NCI-H1417 (cell line): ENCODE measurements at regions not wholly inside any gene's neighbourhood (a gene's known extent, or its start where the extent isn't known, plus 50 kb on each side); places are given as distances from the start of the nearest gene placed in this dataset.
"Not testable (repeated sequence)": the region's sequence is repeated elsewhere in the genome, so short reads cannot be mapped to it uniquely, and the experiment has no call there.

Source experiments
- DNase-seq, 3 experiments: peaks; one replicate each; lab custom pipeline; 2025; lab: John Stamatoyannopoulos, UW

DNA sequence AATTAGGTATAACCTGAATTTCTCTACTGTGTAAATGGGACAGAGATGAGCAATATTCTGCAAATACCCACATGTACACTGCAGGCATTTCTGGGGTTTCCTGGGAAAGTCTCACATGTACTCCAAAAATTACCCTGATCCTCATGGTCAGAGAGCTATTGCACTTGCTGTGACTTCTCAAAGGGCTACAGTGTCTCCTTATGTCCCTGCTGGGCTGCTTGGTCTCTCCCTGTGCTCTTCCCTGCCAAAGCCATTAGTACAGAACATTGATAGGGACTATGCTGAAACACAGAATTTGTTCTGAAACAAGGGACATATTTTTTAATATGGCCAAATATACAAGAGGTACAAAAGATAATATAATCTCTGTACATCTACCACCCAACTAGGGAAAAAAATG, 924.4 kb upstream of the NXPH2 start:
- DNase-seq: no peak

DNA sequence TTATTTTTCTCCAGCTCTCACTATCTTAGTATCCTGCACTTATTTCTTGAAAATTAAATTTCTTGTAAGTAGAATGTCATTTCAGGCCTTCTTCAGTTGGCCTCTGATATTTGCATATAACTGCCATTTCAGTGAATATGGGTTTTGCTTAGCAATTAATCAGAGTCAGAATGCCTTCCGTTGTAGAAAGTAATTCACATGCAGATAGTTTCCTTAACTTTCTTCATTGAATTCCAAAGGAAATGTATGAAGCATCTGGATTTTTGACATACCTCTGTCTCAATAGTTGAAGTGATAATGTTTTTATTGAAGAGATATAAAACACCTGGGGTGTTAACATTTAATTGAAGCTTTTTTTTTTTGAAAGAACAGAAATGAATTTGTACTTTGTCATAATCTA, 914.1 kb upstream of the NXPH2 start:
- DNase-seq: no peak

DNA sequence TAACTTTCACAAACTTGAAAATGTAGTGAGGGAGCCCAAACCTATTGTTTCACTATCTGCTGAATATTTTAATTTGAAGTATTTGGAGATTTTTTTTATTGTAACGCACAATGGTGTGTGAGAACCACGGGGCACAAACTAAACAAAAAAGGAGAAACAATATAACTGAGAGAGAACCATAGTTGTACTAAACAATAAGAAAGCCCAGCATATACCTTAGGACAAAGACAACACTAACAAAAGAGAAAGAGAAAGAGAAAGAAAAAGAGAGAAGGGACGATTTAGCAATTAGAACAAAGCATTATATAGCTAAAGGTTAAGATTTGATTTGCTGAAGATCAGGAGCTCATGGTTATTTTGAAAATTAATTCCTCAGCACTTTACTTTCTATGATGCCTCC, 906.0 kb upstream of the NXPH2 start:
- DNase-seq: no peak

DNA sequence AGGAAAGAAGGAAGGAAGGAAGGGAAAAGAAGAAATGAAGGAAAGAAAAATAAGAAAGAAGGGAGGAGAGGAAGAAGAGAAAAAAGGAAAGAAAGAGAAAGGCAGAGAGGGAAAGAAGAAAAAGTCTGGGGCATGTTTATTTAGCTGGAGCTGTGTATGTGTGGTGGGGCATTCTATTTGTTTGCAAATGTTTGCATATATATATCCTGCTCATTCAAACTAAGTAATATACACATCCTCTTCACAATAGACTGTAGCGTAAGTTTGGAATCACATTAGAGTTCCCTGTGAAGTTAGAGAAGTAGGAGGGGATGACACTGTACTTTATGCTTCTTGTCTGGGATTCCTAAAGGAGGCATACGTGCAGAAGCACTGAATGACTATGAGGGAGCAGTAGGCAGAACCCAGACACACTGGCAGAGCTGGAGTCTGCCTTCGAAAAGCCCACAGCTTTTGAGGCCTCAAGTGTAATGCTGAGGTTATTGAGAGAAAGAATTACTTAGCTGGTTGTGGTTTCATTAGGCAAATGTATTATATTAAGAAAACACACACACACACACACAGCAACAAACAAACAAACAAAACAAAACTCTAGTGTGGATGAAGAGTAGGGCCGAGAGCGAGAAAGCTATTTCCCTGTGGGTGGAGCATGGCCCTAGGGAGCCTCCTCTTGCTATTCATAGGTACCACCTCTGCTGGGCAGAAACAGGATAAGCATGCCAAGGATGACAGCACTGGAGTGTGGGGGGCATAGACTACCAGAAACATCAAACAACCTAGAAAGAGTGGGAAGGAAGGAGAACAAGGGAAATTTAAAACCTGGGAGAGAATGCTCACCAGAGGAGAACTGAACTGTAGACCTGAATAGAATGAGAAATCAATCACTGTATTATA, 905.1 kb upstream of the NXPH2 start:
- DNase-seq: no peak

DNA sequence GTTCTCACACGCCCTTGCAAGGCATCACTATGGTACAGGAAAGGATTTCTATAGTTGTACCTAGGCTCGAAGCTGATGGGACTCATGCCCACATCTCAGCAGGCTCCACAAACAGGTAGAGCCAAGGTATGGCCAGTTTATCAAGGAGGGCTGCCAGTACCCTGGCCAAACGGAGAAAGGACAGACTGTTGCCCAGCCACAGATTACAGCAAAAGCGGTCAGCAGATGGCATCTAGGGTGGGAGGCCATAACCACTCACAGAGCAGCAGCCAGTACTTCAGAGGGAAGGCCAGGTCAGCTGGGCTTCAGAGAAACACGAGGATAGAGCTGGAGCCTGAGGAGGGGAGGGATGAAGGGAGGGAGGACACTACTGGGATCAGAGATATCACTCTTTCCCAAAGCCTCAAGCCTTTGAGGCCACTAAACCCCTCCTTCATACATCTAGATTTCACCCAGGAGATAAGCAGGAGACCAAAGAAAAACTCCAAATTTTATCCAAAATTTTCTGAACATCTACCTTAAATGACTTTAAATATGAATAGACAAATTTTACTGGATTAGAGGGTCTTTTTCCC, 904.2 kb upstream of the NXPH2 start:
- no peak for DNase-seq

DNA sequence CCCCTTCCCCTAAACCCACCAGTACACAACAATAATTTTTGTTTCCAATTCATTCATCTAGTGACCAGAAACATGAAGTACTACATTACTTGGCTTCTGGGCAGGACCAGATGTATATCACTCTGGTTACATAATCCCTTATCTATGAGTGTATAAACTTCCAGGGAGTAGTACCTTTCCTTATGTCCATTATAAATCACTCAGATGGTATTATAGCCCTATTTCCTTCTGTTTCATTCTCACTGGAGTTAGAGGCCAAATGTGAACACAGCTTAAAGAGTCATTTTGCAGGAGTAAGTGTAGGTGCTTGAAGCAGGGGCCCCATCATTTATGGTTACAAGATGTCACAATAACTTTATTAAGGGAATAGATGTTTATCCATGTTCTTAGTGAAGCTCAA, 894.4 kb upstream of the NXPH2 start:
- no peak for DNase-seq

DNA sequence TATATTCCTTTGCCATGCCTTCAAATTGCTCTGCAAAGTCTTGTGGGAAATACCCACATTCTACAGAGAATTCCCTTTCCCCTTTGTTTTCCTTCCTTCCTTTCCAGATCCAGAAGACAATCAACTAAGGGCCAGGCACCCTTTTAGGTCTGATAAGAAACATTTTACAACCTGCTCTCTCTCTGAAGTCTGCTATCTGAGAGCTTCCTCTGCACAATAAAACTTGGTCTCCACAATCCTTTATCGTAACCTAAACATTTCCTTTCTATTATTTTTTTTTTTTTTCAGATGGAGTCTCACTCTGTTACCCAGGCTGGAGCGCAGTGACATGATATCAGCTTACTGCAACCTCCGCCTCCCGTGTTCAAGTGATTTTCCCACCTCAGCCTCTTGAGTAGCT, 893.3 kb upstream of the NXPH2 start:
- DNase-seq: not testable (repeated sequence)

DNA sequence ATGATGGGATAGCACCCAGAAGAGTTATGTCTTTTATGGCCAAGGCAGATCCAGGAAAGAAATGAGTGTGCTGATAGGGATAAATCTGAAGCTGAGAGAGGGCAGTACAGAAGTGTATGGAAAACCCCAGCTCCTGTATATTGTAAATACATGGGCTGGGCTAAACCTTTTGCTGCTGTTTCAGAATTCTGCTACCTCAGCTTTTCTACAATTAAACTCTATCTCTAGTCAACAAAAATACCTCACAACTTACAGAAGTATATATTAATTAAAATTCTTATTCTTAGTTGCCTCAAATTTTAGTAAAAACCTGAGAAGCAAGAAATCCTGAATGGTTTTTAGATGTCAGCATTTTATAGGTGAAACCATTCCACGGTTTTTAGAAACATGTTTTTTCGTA, 889.5 kb upstream of the NXPH2 start:
- no peak for DNase-seq

DNA sequence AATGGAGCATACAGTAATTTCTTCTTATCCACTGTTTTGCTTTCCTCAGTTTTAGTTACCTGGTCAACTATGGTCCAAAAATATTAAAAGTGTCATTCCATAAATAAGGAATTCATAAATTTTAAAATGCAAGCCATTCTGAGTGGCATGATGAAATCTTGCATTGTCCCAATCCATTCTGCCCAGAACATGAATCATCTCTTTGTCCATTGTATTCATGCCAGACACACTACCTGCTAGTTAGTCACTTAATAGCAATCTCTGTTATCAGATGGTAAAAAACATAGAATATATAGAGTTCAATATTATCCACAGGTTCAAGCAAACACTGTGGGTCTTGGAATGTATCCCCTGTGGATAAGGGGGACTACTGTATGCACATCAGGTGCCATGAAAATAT, 872.2 kb upstream of the NXPH2 start:
- DNase-seq: no peak

DNA sequence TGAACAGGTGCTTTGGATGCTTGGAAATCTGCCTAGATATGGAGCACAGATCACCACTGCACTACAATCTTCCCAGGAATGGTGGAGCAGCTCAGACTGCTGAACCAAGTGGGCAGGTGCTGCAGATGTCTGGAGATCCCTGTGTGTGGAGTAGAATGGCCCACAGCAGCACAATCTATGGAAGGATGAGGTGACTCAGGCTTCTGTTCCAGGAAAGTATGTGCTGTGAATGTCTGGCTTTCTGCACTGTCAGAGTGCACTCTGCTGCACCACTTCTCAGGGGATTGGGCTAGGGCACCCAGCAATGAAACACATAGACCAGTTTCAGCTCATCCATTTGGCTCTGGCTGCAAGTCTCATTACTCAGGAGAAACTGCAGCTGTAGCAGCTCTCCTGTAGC, 865.4 kb upstream of the NXPH2 start:
- no peak for DNase-seq

DNA sequence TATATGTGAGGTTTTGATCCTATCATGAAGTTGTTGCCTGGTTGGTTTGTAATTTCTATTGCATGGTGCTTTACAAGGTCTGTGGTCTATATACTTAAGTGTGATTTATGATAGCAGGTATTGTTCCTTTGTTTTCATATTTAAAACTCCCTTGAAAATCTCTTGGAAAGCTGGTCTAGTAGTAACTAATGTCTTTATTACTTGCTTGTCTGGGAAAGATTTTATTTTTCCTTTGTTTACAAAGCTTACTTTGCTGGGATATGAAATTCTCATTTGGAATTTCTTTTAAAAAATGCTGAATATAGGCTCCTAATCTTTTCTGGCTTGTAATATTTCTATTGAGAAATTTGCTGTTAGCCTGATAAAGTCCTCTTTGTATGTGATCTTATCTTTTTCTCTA, 862.9 kb upstream of the NXPH2 start:
- no peak for DNase-seq

DNA sequence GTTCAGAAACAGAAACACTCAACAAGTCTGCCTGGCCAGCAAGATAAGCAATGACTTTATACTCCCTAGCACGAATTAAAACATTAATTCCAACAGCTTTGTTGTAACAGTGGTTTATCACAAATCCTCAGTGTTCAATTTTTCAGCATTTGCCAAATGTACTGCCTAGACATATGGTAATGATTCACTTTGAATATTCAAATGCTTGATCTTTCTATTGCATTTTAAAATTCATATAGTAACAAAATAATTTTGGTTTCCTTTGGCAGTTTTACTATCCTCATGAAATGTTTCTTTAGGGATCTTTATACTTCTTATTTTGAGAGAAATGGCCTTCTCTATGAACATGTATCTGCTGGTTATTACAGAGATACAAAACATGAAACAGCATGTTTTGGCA, 851.8 kb upstream of the NXPH2 start:
- DNase-seq: no peak

DNA sequence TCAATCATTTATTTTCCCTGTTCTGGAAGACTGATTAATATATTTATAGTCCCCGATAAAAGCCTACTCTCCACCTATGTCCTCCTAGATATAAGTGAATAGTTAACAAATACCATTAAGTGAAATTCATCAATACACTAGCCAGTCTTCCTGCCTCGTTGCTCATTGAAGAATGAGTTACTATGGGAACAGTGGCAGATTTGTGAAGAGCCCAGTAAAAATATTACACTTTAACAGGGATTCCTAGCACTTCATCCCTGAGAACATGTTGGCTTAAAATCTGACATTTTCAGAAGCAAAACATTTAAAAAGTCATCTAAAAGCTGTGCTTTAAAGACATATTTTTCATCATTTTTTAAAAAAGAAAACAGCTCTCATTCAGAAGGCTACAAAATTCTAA, 848.7 kb upstream of the NXPH2 start:
- DNase-seq: no peak

DNA sequence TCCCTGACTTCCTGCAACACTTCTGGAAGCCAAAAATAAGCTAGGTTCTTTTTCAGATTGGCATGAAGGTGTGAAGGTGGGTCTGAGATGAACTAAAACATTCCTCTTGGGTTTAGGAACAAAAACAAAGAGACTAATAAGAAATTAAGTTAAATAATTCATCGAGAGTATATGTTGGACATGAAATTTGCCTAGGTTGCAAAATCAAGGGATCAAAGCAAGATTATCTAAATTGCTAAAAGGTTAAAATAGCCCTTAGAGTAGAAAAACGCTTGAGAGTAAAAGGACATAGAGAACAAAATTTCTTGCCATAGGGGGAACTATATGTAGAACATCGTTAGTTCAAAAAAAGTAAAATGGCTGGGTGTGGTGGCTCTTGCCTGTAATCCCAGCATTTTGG, 845.9 kb upstream of the NXPH2 start:
- no peak for DNase-seq

DNA sequence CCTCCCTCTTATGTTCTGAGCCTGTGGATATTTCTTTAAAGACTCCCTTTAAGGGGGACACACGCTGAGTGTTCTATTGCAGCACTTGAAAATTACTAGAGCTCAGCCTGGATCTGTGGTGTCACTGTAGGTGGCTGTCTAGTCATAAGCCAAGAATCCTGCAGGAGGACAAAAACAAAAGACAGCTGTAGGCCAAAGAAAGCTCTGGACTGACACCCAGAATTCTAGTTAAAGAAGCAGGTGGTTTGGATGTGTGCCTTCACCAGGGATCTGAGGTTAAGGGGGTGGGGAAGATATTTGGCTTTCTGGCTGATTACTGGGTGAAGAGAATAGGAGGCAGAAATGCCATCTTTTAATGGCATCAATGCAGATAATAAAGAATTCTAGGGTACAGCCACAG, 842.5 kb upstream of the NXPH2 start:
- DNase-seq: no peak

DNA sequence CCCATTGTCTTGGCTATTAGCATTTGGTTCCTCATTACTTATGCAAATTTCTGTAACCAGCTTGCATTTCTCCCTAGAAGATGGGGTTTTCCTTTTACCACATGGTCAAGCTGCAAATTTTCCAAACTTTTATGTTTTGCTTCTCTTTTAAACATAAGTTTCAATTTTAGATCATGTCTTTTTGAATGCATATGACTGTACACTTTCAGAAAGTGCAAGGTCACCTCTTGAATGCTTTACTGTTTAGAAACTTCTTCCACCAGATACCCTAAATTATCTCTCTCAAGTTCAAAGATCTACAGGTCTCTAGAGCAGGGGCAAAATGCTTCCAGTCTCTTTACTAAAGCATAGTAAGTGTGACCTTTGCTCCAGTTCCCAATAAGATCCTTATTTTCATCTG, 837.6 kb upstream of the NXPH2 start:
- no peak for DNase-seq

DNA sequence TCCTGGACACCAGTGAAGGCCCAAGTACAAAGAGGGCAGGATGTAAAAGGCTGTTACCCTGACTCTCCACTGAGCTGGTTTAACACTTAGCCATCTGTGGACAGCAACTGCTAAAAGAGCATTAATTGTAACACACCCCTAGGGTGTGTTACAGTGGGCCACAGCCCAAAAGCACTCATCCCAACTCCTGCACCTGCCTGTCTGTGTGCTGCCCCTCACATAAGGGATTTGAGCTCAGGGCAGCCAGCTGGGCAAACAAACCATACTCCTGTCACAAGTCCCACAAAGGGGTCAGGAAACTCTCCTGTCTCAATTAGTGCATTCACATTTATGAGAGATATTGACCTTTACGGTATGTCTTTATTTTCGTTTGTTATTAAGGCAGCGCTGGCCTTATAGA, 833.1 kb upstream of the NXPH2 start:
- peak in 2 of 3 experiments; percentile 46 to 88 for DNase-seq

DNA sequence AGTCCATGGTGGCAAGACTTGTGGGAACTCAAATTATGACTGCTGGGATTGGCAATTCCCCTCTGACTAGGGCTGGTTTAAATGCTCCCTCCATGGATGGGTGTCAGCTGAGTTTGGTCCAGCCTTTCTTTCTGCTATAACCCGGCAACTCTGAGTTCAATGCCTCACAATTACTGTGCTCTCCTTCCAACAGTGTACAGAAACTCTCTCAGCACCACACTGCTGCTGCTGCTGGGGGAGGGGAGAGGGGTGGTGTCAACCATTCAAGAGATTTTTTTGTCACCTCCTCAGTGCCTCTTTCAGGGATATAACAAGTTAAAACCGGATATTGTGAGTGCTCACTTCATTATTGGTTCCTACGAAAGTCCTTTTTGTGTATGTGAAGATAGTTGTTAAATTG, 830.3 kb upstream of the NXPH2 start:
- no peak for DNase-seq

DNA sequence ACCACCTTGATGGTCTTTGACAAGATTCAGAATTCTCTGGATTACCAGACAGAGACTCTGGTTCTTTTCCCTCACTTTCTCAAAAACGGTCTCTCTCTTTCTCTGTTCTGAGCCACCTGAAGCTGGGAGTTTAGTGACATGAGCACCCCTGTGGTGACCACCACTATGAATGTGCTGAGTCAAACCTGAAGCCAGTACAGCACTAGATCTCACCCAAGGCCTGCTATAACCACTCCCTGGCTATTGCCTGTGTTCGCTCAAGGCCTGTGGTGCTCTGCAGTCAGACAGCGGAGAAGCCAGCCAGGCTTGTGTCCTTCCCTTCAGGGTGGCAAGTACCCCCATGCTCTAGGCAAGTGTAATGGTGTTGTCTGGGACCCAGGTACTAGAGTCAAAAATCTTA, 828.9 kb upstream of the NXPH2 start:
- no peak for DNase-seq

DNA sequence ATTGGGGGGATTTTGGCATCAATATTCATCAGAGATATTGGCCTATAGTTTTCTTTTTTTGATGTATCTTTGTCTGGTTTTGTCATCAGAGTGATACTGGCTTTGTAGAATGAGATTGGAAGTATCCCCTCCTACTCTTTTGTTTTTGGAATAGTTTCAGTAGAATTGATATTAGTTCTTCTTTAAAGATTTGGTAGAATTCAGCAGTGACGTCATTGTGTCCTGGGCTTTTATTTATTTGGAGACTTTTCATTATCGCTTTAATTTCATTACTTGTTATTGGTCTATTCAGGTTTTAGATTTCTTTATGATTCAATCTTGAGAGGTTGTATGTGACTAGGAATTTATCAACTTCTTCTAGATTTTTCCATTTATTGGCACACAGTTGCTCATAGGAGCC, 825.5 kb upstream of the NXPH2 start:
- no peak for DNase-seq

DNA sequence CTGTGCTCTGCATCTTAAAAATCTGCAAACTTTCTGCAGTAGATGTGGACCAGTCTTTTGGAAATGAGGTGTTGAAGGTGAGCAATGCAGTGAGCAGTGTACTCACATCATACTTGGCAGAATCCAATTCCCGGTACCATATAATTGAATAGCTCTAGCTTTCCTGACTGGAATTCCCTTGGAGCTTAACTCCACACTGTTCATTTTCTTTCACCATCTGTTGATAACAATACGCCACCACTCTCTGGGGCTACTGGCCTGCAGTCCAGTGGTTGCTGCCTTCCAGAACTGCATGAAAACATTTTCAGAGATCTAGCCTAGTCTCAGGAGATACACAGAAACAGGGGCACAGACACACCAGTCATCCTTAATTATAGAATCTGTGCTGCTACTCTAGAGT, 820.0 kb upstream of the NXPH2 start:
- DNase-seq: no peak

DNA sequence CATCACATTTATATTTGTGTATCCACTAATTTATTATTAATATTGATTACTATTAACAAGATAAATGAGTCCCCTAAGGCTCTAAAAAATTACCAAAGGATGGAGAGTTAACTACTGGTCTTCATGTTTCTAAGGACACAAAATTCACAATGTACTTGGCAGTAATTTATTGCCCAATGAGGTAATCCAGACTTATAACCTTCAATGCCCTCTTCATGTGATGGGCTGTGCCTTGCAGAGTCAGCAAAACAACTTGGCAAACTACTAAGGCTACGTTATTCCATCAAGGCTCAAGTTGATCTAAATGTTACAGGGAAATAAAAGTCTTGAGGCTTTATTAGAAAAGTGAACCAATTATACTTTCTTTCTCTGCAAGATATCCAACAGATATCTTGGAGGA, 804.9 kb upstream of the NXPH2 start:
- peak in 1 of 3 experiments; percentile 36 for DNase-seq

DNA sequence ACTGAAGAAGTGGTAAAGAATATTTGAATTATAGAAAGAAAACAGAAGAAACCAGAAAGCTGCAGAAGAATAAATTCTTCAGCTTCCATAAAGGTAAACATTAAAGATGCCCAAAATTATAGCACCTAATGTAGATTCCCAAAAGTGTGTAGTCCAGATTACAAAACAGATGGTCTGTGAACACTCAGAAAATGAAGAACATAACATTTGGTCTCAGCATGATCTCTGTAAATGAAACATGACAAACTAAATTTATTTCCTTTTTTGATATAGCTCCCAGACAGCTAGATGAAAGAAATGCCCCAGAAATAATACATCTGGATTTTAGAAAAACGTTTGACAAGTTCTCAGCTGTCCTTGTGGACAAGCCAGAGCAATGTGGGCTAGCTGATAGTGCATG, 794.2 kb upstream of the NXPH2 start:
- no peak for DNase-seq

DNA sequence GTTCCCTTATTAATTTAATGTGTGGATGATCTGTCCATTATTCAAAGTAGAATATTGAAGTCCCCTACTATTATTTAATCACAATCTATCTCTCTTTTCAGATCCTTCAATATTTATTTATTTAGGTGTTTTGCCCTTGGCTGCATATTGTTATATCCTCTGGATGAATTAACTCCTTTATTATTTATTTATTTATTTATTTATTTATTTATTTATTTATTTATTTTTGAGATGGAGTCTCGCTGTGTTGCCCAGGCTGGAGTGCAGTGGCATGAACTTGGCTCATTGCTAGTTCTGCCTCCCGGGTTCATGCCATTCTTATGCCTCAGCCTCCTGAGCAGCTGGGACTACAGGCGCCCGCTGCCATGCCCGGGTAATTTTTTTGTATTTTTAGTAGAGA, 776.6 kb upstream of the NXPH2 start:
- no peak for DNase-seq
